Neural progenitor cell (in vitro differentiated cells): ENCODE measurements at regions not wholly inside any gene's neighbourhood (a gene's known extent, or its start where the extent isn't known, plus 50 kb on each side); places are given as distances from the start of the nearest gene placed in this dataset.

Experiments used
- CTCF ChIP-seq: fragments of 200-600 bp; sonication (generic); IDR thresholded peaks from 2 replicates; pipeline ENCODE4 v1.5.1; 2017; ENCODE audit warnings: antibody characterized with exemption, mild to moderate bottlenecking
- EZH2 ChIP-seq: fragments of 200-600 bp; sonication (generic); IDR thresholded peaks from 2 replicates; pipeline ENCODE4 v1.6.1; 2017; ENCODE audit warnings: antibody characterized with exemption, mild to moderate bottlenecking, moderate library complexity

GRCh38 chr10:121216295-121216694 is 365.1 kb downstream of the WDR11 start:
- TF ChIP-seq CTCF = no peak
- TF ChIP-seq EZH2 = no peak
